ENCODE measurements at regions not wholly inside any gene's neighbourhood (a gene's known extent, or its start where the extent isn't known, plus 50 kb on each side); places are given as distances from the start of the nearest gene placed in this dataset.

- Histone ChIP-seq H3K4me3 (ENCODE audit: insufficient read length, low read depth) (no peak overlapping the region), H3K9me3 (ENCODE audit: insufficient read depth, low read length) (no peaks in the 10 kb centered on the region), H3K27me3 (ENCODE audit: insufficient read depth, insufficient read length) (no peaks in the 10 kb centered on the region), H3K9ac (ENCODE audit: insufficient read length, low read depth) (no peak overlapping the region), H3K4me1 (ENCODE audit: insufficient read depth, insufficient read length) (no peaks in the 10 kb centered on the region), H3K36me3 (ENCODE audit: insufficient read depth, insufficient read length, low read length) (no peaks in the 10 kb centered on the region)
- TF ChIP-seq YY1 (IDR thresholded peaks at IDR 0.05; ENCODE audit: insufficient read depth, insufficient read length) (no peak), SUZ12 (IDR thresholded peaks at IDR 0.05; ENCODE audit: extremely low read depth, insufficient read depth, insufficient read length) (no peak), ZNF274 (IDR thresholded peaks at IDR 0.05; ENCODE audit: low read depth, low read length) (no peak)
- no peak for DNase-seq (ENCODE audit: low read depth, low spot score)
Observed at GRCh38 chr2:6446938-6447608, 418.6 kb downstream of the CMPK2 start.

DNA sequence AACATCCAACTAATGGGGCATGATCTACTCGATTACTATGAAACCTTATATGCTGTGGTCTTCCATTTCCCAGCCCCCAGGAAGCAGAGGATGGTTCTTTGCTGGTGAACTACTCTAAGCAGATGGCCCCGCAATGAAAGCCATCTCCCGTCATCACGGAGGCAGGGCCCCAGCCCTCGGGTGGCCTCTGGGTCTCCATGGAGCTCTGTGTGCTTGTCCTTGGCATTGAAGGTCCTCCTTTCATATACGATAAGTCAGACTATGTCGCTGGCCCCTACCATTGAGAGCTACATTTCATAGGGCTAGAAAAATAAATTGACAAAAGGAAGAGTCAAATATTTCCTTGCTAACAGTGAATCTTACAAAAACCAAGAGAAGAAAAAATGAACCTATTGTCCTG is 416.8 kb downstream of the CMPK2 start:
- Histone ChIP-seq H3K4me1 (ENCODE audit: insufficient read depth, insufficient read length) (no peaks in the 10 kb centered on the region), H3K4me3 (ENCODE audit: insufficient read length, low read depth) (no peak overlapping the region), H3K9ac (ENCODE audit: insufficient read length, low read depth) (no peak overlapping the region), H3K9me3 (ENCODE audit: insufficient read depth, low read length) (no peaks in the 10 kb centered on the region), H3K36me3 (ENCODE audit: insufficient read depth, insufficient read length, low read length) (no peaks in the 10 kb centered on the region), H3K27me3 (ENCODE audit: insufficient read depth, insufficient read length) (no peaks in the 10 kb centered on the region)
- TF ChIP-seq YY1 (IDR thresholded peaks at IDR 0.05; ENCODE audit: insufficient read depth, insufficient read length), result no peak
- no peak for TF ChIP-seq ZNF274 (IDR thresholded peaks at IDR 0.05; ENCODE audit: low read depth, low read length)
- TF ChIP-seq SUZ12 (IDR thresholded peaks at IDR 0.05; ENCODE audit: extremely low read depth, insufficient read depth, insufficient read length), result no peak
- DNase-seq (ENCODE audit: low read depth, low spot score), result no peak

GRCh38 chr2:6449343-6449742 is 416.4 kb downstream of the CMPK2 start:
- H3K36me3 ChIP-seq (ENCODE audit: insufficient read depth, insufficient read length, low read length), result no peaks in the 10 kb centered on the region
- H3K4me1 ChIP-seq (ENCODE audit: insufficient read depth, insufficient read length), result no peaks in the 10 kb centered on the region
- no peak overlapping the region for H3K4me3 ChIP-seq (ENCODE audit: insufficient read length, low read depth)
- DNase-seq (ENCODE audit: low read depth, low spot score), result peak; percentile 35
- H3K9me3 ChIP-seq (ENCODE audit: insufficient read depth, low read length), result no peaks in the 10 kb centered on the region
- H3K27me3 ChIP-seq (ENCODE audit: insufficient read depth, insufficient read length), result no peaks in the 10 kb centered on the region
- no peak overlapping the region for H3K9ac ChIP-seq (ENCODE audit: insufficient read length, low read depth)
- TF ChIP-seq YY1 (IDR thresholded peaks at IDR 0.05; ENCODE audit: insufficient read depth, insufficient read length), result no peak
- TF ChIP-seq ZNF274 (IDR thresholded peaks at IDR 0.05; ENCODE audit: low read depth, low read length), result no peak
- TF ChIP-seq SUZ12 (IDR thresholded peaks at IDR 0.05; ENCODE audit: extremely low read depth, insufficient read depth, insufficient read length), result no peak

DNA sequence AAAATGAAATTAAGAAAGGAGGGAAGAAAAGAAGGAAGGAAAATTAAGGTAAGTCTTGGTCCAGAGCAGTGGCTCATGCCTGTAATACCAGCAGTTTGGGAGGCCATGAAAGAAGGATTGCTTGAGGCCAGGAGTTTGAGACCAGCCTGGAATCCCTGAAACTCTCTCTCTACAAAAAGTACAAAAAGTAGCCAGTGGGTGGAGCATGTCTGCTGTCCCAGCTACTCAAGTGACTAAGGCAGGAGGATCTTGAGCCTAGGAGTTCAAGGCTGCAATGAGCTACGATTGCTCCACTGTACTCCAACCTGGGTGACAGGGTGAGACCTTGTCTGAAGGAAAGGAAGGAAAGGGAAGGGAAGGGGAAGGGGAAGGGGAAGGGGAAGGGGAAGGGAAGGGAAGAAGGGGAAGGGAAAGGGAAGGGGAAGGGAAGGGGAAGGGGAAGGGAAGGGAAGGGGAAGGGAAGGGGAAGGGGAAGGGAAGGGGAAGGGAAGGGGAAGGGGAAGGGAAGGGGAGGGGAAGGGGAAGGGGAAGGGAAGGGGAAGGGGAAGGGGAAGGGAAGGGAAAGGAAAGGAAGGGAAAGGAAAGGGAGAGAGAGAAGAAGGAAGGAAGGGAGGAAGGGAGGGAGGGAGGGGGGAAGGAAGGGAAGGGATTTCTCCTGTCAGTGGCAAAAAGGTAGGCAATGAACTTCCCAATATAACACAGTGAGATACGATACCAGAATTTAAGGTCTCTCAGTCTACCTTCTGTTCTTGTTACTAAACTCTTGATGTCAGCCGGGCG is 412.8 kb downstream of the CMPK2 start:
- no peak for TF ChIP-seq ZNF274 (IDR thresholded peaks at IDR 0.05; ENCODE audit: low read depth, low read length)
- no peak for TF ChIP-seq YY1 (IDR thresholded peaks at IDR 0.05; ENCODE audit: insufficient read depth, insufficient read length)
- TF ChIP-seq SUZ12 (IDR thresholded peaks at IDR 0.05; ENCODE audit: extremely low read depth, insufficient read depth, insufficient read length), result no peak
- Histone ChIP-seq H3K4me3 (ENCODE audit: insufficient read length, low read depth) (no peak overlapping the region), H3K4me1 (ENCODE audit: insufficient read depth, insufficient read length) (no peaks in the 10 kb centered on the region), H3K9ac (ENCODE audit: insufficient read length, low read depth) (no peak overlapping the region), H3K9me3 (ENCODE audit: insufficient read depth, low read length) (no peaks in the 10 kb centered on the region; the same call in 1 of the 2 replicates), H3K27me3 (ENCODE audit: insufficient read depth, insufficient read length) (no peaks in the 10 kb centered on the region), H3K36me3 (ENCODE audit: insufficient read depth, insufficient read length, low read length) (no peaks in the 10 kb centered on the region)
- DNase-seq (ENCODE audit: low read depth, low spot score), result peak; percentile 15

- H3K4me1 ChIP-seq (ENCODE audit: insufficient read depth, insufficient read length), result no peaks in the 10 kb centered on the region
- DNase-seq (ENCODE audit: low read depth, low spot score), result no peak
- H3K9ac ChIP-seq (ENCODE audit: insufficient read length, low read depth), result no peak overlapping the region
- no peak overlapping the region for H3K4me3 ChIP-seq (ENCODE audit: insufficient read length, low read depth)
- H3K27me3 ChIP-seq (ENCODE audit: insufficient read depth, insufficient read length), result no peaks in the 10 kb centered on the region
- no peaks in the 10 kb centered on the region; the same call in 1 of the 2 replicates for H3K9me3 ChIP-seq (ENCODE audit: insufficient read depth, low read length)
- TF ChIP-seq YY1 (IDR thresholded peaks at IDR 0.05; ENCODE audit: insufficient read depth, insufficient read length), result no peak
- TF ChIP-seq SUZ12 (IDR thresholded peaks at IDR 0.05; ENCODE audit: extremely low read depth, insufficient read depth, insufficient read length), result no peak
- TF ChIP-seq ZNF274 (IDR thresholded peaks at IDR 0.05; ENCODE audit: low read depth, low read length), result no peak
- no peaks in the 10 kb centered on the region for H3K36me3 ChIP-seq (ENCODE audit: insufficient read depth, insufficient read length, low read length)
Observed at GRCh38 chr2:6454286-6454990, 411.3 kb downstream of the CMPK2 start.

DNA sequence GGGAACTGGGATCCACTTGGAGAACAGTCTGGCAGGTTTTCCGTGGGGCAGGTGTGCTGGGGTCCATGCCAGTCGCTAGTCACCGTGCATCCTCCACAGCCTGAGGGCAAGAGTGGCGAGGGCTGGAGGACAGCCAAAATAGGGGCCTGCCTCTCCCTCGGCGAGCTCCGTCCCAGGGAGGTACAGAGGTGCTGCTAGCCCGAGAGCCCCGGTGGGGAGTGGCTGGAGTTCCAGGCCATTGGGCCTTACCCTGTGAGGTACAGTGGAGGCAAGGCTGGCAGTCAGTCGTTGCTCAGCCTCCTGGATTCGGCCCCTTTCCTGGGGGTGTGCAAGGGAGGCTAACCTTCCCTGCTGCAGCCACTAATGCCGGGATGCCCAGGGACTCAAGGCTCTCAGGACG is 406.6 kb downstream of the CMPK2 start:
- Histone ChIP-seq H3K9me3 (ENCODE audit: insufficient read depth, low read length) (no peaks in the 10 kb centered on the region; the same call in 1 of the 2 replicates), H3K36me3 (ENCODE audit: insufficient read depth, insufficient read length, low read length) (no peaks in the 10 kb centered on the region), H3K27me3 (ENCODE audit: insufficient read depth, insufficient read length) (no peaks in the 10 kb centered on the region), H3K9ac (ENCODE audit: insufficient read length, low read depth) (no peak overlapping the region), H3K4me1 (ENCODE audit: insufficient read depth, insufficient read length) (no peaks in the 10 kb centered on the region), H3K4me3 (ENCODE audit: insufficient read length, low read depth) (no peak overlapping the region)
- TF ChIP-seq SUZ12 (IDR thresholded peaks at IDR 0.05; ENCODE audit: extremely low read depth, insufficient read depth, insufficient read length) (no peak), ZNF274 (IDR thresholded peaks at IDR 0.05; ENCODE audit: low read depth, low read length) (no peak), YY1 (IDR thresholded peaks at IDR 0.05; ENCODE audit: insufficient read depth, insufficient read length) (no peak)
- no peak for DNase-seq (ENCODE audit: low read depth, low spot score)

DNA sequence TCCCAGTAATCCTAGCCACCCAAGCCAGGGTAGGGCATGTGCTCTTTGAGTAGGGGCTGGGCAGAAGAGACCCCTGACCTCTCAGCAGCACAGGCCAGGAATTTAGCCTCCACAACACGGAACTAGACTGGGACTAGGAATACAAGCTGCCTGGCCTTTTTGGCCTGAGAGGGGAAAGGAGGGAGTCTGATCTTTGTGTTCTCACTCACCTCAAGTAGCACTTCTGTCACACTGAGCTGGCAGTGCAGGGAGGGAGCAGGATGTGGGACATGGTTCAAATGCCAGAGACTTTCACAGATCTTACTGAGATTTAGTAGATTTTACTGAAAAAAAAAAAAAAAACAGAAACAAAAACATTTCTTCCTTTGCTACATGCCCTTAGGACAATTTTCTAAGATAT is 395.2 kb downstream of the CMPK2 start:
- no peaks in the 10 kb centered on the region for H3K9me3 ChIP-seq (ENCODE audit: insufficient read depth, low read length)
- no peak for DNase-seq (ENCODE audit: low read depth, low spot score)
- no peaks in the 10 kb centered on the region for H3K4me1 ChIP-seq (ENCODE audit: insufficient read depth, insufficient read length)
- TF ChIP-seq YY1 (IDR thresholded peaks at IDR 0.05; ENCODE audit: insufficient read depth, insufficient read length), result no peak
- TF ChIP-seq ZNF274 (IDR thresholded peaks at IDR 0.05; ENCODE audit: low read depth, low read length), result no peak
- no peak for TF ChIP-seq SUZ12 (IDR thresholded peaks at IDR 0.05; ENCODE audit: extremely low read depth, insufficient read depth, insufficient read length)
- H3K27me3 ChIP-seq (ENCODE audit: insufficient read depth, insufficient read length), result no peaks in the 10 kb centered on the region
- no peak overlapping the region for H3K4me3 ChIP-seq (ENCODE audit: insufficient read length, low read depth)
- H3K9ac ChIP-seq (ENCODE audit: insufficient read length, low read depth), result no peak overlapping the region
- no peaks in the 10 kb centered on the region for H3K36me3 ChIP-seq (ENCODE audit: insufficient read depth, insufficient read length, low read length)

Measured in NT2/D1 (cell line).